Dermis microvascular lymphatic vessel endothelial cell (primary cell): ENCODE measurements at regions not wholly inside any gene's neighbourhood (a gene's known extent, or its start where the extent isn't known, plus 50 kb on each side); places are given as distances from the start of the nearest gene placed in this dataset.

ENCODE experiments used
- DNase-seq, 2 donors: peaks; one replicate each; pipeline versions ENCODE4 v3.0.0 to v3.0.0-alpha.2; 2010; ENCODE audit warnings: low read depth in 2 of 2

- DNase-seq: no peak
Measured at GRCh38 chr12:58139894-58140293, 198.5 kb downstream of the ATP23 start.

DNA sequence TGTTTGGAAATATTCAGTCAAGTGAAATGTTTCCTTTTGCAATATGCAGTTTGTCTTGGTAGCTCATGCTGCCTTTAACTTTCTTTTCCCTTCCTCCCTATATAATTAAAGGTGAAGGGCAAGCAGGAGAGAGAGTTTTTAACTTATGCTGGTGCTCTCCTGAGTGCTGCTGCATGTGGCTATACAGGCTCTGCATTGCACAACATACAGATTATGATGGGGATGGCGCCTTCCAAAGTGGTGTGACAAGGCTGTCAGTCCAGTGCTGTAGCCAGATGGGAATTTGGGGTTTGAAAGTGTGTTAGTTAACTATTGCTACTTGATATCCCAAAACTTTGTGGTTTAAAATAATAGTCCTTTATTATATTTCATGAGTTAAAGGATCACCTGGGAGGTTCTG lies 199.0 kb downstream of the ATP23 start:
- no peak for DNase-seq

- peak in 1 of 2 donors; percentile 67 for DNase-seq
Measured at GRCh38 chr12:58142991-58143390, 201.6 kb downstream of the ATP23 start.

- no peak for DNase-seq
Measured at GRCh38 chr12:58143498-58143995, 202.2 kb downstream of the ATP23 start.

GRCh38 chr12:58148405-58148804 lies 207.0 kb downstream of the ATP23 start:
- DNase-seq: peak; percentile 75 to 98

GRCh38 chr12:58148976-58149375 lies 207.6 kb downstream of the ATP23 start:
- no peak for DNase-seq

- no peak for DNase-seq
Measured at GRCh38 chr12:58154359-58154758, 213.0 kb downstream of the ATP23 start.

DNA sequence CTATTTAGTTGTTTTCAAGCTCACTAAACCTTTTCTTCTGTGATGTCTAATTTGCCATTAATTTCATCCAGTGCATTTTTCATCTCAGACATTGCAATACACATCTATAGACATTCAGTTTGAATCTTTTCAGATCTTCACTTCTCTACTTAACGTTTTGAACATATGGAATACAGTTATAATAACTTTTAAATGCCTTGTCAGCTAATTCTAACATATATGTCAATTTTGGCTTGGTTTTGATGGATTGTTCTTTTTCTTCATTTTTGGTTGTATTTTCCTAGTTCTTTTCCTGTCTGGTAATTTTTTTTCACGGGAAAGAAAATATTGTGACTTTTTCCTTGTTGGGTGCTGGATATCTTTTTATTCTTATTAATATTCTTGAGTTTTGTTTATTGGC lies 215.3 kb downstream of the ATP23 start:
- no peak for DNase-seq

DNA sequence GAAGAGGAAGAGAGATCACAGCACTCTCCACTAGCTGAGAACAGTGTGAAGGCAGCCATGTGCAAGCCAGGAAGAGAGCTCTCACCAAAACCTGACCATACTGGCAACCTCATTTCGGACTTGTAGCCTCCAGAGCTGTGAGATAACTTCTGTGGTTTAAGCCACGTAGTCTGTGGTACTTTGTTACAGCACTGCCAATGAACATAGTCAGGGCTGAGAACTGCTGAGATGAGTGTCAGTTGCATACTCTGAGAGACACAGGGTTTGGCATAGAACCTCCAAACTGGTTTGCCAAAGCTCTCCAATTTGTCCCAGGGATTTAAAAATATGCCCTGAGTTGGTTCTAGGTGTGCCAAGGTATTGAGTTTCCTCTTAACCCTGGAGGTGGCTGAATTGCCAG lies 218.6 kb downstream of the ATP23 start:
- no peak for DNase-seq

DNA sequence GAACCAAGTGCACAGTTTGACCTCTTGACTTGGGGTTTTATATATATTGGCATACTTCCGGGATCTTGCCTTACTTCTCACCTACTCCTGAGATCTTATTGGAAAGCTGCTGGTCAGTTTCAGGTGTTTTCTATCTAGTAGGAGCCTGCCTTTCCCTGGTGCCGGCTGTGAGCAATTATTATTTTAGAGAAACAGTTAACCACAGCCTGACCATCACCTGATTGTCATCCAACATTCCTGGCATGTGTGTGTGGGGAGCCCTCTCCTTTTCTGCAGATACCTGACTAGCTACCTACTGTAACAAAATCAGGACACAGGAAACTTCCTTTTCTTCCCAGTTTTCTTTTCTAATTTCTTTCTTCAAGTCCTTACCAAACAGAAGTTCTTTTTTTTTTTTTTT lies 220.4 kb downstream of the ATP23 start:
- no peak for DNase-seq

GRCh38 chr12:58163021-58163420 lies 221.7 kb downstream of the ATP23 start:
- DNase-seq: no peak

DNA sequence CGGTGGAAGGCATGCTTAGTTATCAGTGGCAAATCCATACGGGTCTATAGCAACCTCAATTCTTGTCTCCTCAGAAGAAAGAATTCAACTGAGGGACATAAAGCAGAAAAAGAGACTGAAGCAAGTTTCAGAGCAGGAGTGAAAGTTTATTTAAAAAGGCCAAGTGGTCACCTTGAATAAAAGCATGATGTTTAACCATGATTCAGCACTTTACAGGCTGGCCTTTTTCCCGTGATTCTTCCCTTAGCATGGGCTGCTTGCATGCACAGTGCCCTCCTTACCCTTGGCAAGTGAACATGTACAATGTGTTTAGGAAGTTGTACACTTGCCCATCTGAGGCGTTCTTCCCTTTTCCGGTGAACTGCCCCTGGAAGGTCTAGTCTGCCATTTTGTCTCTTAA lies 225.3 kb downstream of the ATP23 start:
- DNase-seq: peak in 1 of 2 donors; percentile 5

GRCh38 chr12:58167622-58168021 lies 226.3 kb downstream of the ATP23 start:
- no peak for DNase-seq

DNA sequence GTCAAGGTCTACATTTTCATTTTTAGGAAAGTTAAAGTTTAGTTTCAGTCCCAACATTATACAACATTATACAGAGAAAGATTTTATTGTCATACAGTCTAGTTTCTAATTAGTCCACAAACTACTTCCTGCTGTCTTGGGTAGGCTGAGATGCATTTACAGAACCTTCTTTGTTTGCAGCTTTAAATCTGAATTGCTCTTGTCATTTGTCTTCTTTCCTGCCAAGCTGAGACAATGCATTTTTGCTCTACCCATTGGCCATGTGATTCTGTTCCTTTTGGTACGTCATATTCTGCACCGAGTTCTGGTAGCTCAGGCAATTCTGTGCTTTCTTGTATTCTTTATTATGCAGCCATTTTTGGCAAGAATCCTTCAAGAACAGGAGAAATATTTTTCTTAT lies 228.5 kb downstream of the ATP23 start:
- no peak for DNase-seq

GRCh38 chr12:58171914-58172313 lies 230.5 kb downstream of the ATP23 start:
- peak in 1 of 2 donors; percentile 53 for DNase-seq

DNA sequence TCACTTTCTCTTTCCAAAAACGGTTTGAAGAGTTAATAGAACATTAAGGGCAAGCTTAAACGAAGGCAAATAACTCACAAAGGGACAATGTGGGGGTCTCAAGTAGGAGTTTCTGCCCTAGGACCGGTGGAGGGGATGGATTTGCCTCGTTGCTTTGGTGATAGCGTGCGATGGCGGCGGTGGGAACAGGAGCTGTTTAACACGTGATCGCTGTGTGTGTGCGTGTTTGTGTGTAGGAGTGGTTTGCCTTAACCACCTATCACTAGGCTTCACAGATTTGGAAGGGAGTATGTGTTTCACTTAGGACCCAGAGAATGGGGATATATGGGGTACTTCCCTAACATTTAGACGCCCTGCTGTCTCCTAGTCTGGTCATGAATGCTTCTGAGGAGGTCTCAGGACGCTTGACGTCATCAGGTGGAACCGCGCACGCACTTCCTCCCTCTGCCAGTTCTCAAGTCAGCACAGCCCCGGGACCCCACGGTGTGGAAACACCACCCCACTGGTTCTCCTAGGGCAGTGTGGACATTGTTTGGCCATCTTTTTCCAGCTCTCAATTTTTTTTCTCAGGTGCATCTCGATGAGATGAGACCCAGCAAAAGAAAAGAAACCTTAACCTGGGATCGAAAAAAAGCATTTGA lies 231.2 kb downstream of the ATP23 start:
- DNase-seq: no peak

DNA sequence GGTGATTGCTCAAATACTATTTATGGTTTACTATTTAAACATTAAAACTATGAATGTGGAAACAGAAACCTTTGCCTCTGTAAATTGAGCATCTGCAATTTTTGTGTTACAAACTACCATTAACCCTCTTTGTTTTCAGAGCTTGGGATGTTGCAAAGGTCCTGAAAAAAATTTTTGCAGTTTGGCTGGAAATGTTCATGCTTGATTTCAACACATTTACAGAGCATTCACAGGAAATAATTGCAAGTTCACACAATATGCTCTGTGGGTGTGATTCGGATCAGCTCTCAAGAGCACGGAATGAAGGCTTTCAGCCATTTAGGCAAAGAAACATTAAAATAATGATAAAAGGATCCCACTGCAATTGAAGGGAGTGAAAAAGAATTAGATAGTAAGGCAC lies 232.9 kb downstream of the ATP23 start:
- DNase-seq: peak; percentile 17 to 22

- peak in 1 of 2 donors; percentile 54 for DNase-seq
Measured at GRCh38 chr12:58176296-58176869, 235.0 kb downstream of the ATP23 start.

- DNase-seq: no peak
Measured at GRCh38 chr12:58177366-58177765, 236.0 kb downstream of the ATP23 start.

GRCh38 chr12:58184212-58184611 lies 242.8 kb downstream of the ATP23 start:
- DNase-seq: no peak

DNA sequence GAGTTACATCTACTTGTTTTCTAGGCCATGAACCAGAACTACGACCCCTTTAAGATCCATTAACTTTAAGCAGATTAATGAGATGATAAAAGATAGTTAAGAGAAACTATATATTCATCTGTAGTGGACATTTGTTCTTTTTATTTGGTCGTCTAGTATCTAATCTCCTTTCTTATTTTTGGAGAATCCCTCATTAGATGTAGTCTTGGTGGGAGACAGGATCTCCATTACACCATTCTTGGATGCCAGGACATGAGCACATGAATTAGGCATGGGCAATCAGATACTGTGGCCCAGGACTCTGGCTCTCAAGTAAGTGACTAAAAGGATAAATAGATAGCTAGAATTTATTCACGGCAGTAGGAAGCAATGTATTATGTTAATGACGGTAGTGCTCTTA lies 245.0 kb downstream of the ATP23 start:
- DNase-seq: no peak

DNA sequence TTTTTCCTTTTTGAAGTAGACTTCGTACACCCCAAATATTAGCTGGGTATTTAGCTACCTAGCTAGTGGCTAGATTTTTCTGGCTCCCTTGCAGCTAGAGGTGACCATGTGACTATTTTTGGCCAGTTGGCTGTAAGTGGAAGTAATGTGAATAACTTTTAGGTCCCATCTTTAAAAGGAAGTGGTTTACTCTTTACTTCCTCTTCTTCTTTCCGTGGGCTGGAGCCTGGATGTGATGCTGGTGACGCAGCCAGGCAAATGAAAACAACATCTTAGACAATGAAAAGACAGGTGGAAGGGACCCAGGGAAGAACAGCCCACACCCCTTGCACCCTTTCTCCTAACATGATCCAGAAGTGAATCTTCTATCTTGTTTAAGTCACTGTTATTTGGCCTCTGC lies 245.5 kb downstream of the ATP23 start:
- DNase-seq: no peak

- no peak for DNase-seq
Measured at GRCh38 chr12:58189030-58189429, 247.7 kb downstream of the ATP23 start.

DNA sequence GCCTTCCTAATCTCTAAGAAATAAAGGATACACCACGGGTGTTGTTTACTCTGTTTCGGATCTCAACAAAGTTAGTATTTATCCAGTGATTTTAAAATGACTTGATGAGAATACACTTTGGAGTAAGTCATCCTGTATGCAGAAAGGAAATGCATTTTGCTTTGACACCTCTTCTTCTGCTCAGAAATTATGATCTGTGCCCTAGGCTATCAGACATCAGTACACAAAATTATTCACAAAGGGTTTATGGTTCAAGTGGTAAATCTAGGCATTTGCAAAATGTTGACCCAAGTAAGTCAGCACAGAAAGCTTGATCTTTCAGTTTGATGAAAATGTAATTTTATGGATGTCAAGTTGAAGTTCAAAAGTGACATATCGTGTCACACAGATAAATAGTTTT lies 248.5 kb downstream of the ATP23 start:
- DNase-seq: no peak
